ENCODE measurements at regions not wholly inside any gene's neighbourhood (a gene's known extent, or its start where the extent isn't known, plus 50 kb on each side); places are given as distances from the start of the nearest gene placed in this dataset.

DNA sequence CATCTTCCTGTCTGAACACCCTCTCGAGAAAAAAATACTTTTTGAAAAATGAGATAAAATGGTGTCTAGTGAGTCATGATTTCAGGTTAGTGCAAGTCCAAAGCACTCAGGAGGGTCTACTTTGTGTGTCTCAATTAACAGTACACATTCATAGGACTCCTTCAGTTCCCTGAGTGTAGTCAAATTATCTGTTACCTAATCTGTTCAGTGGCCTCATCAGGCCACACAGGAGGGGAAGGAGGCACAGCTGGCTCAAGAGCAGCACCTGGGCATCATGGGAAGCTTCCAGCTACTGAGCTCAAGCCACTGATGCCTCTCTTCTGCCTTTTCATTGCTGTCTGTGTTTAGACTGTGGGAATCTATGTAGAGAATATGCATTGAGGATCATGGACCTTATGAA lies 341.4 kb upstream of the SGO1 start:
- TF ChIP-seq, protein P1, sequence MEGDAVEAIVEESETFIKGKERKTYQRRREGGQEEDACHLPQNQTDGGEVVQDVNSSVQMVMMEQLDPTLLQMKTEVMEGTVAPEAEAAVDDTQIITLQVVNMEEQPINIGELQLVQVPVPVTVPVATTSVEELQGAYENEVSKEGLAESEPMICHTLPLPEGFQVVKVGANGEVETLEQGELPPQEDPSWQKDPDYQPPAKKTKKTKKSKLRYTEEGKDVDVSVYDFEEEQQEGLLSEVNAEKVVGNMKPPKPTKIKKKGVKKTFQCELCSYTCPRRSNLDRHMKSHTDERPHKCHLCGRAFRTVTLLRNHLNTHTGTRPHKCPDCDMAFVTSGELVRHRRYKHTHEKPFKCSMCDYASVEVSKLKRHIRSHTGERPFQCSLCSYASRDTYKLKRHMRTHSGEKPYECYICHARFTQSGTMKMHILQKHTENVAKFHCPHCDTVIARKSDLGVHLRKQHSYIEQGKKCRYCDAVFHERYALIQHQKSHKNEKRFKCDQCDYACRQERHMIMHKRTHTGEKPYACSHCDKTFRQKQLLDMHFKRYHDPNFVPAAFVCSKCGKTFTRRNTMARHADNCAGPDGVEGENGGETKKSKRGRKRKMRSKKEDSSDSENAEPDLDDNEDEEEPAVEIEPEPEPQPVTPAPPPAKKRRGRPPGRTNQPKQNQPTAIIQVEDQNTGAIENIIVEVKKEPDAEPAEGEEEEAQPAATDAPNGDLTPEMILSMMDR (IDR thresholded peaks at IDR 0.05; ENCODE audit: low read depth, low read length): no peak
- TF ChIP-seq POLR2A (IDR thresholded peaks at IDR 0.05; ENCODE audit: extremely low read depth, insufficient read length) (no peak), MYC (IDR thresholded peaks at IDR 0.05; ENCODE audit: low read depth, low read length) (no peak), MAX (IDR thresholded peaks at IDR 0.05; ENCODE audit: low read depth, low read length) (no peak)

Data from NB4 (cell line).